ENCODE measurements at regions not wholly inside any gene's neighbourhood (a gene's known extent, or its start where the extent isn't known, plus 50 kb on each side); places are given as distances from the start of the nearest gene placed in this dataset.

DNA sequence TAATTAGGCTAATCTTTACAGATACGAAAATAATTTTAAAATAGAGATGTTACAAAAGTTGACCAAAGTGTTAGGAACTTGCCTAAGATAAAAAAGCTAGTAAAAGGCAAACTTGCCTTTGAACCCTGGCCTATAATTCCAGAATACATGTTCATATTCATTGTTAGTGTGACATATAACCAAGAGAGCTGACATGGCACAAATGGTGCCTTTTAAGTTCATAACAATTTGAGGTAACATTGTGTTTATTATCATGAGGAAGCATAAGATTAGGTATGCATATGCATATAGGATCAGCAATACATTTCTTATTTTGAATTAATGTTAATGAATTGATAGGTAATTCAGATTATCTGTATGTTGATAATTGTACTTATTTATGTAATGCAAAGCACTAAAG, 1537.9 kb upstream of the PRR20A start:
- TF ChIP-seq CTCF (IDR thresholded peaks at IDR 0.05; ENCODE audit: low read depth, low read length, poor library complexity, severe bottlenecking) (no peak), EZH2phosphoT487 (IDR thresholded peaks at IDR 0.05; ENCODE audit: borderline replicate concordance, low read length) (no peak)
